Cardiac muscle cell (in vitro differentiated cells and primary cell): ENCODE measurements at regions not wholly inside any gene's neighbourhood (a gene's known extent, or its start where the extent isn't known, plus 50 kb on each side); places are given as distances from the start of the nearest gene placed in this dataset.

Experiments
- DNase-seq, 2 donors: peaks; one replicate each; pipeline versions ENCODE4 v3.0.0 to v3.0.0-alpha.2; 2010 to 2017; ENCODE audit warnings: low read depth in 1 of 2, low spot score in 1 of 2
- H3K27ac ChIP-seq: fragments of 200-600 bp; sonication (generic); 2 replicates; pipeline ENCODE4 v1.5.1; 2016
- H3K27me3 ChIP-seq: fragments of 200-600 bp; sonication (generic); 2 replicates; pipeline ENCODE4 v1.6.0; 2016; ENCODE audit warnings: control low read depth
- H3K36me3 ChIP-seq: fragments of 200-600 bp; sonication (generic); 2 replicates; pipeline ENCODE4 v1.5.1; 2016; ENCODE audit warnings: control low read depth
- H3K4me1 ChIP-seq: fragments of 200-600 bp; sonication (generic); 2 replicates; pipeline ENCODE4 v1.8.1; 2017; ENCODE audit warnings: low read depth, mild to moderate bottlenecking, mixed run types
- H3K4me3 ChIP-seq: fragments of 200-600 bp; sonication (generic); 2 replicates; pipeline ENCODE4 v1.5.1; 2016; ENCODE audit warnings: mild to moderate bottlenecking
- H3K9me3 ChIP-seq: fragments of 200-600 bp; sonication (generic); 2 replicates; pipeline ENCODE4 v1.5.1; 2017; ENCODE audit warnings: low read depth, mild to moderate bottlenecking, control low read depth
- CTCF ChIP-seq: IDR thresholded peaks from 2 replicates; pipeline ENCODE4 v1.5.1; 2012; ENCODE audit warnings: low read depth, mild to moderate bottlenecking, low read length

GRCh38 chr2:22055784-22056620 lies 932.2 kb downstream of the TDRD15 start:
- DNase-seq: no peak
- TF ChIP-seq CTCF: no peak
- no peaks in the 10 kb centered on the region for H3K9me3 ChIP-seq
- no peaks in the 10 kb centered on the region for H3K4me1 ChIP-seq
- no peaks in the 10 kb centered on the region for H3K36me3 ChIP-seq
- H3K4me3 ChIP-seq: no peak overlapping the region
- H3K27ac ChIP-seq: no peak overlapping the region
- H3K27me3 ChIP-seq: no peaks in the 10 kb centered on the region

- H3K27me3 ChIP-seq: no peaks in the 10 kb centered on the region
- no peak for TF ChIP-seq CTCF
- no peak overlapping the region for H3K4me3 ChIP-seq
- DNase-seq: no peak
- no peaks in the 10 kb centered on the region for H3K4me1 ChIP-seq
- no peak overlapping the region for H3K27ac ChIP-seq
- no peaks in the 10 kb centered on the region for H3K36me3 ChIP-seq
- H3K9me3 ChIP-seq: no peaks in the 10 kb centered on the region
These were observed 932.9 kb downstream of the TDRD15 start for GRCh38 chr2:22056621-22057132.

- H3K27me3 ChIP-seq: no peaks in the 10 kb centered on the region
- H3K4me3 ChIP-seq: no peak overlapping the region
- no peak for TF ChIP-seq CTCF
- no peaks in the 10 kb centered on the region for H3K36me3 ChIP-seq
- no peak for DNase-seq
- H3K9me3 ChIP-seq: no peaks in the 10 kb centered on the region
- H3K27ac ChIP-seq: no peak overlapping the region
- no peaks in the 10 kb centered on the region for H3K4me1 ChIP-seq
These were observed 938.9 kb downstream of the TDRD15 start for GRCh38 chr2:22062679-22063078.

- DNase-seq: no peak
- no peak overlapping the region for H3K4me3 ChIP-seq
- no peak overlapping the region for H3K27ac ChIP-seq
- H3K9me3 ChIP-seq: no peaks in the 10 kb centered on the region
- no peaks in the 10 kb centered on the region for H3K27me3 ChIP-seq
- H3K4me1 ChIP-seq: no peaks in the 10 kb centered on the region
- H3K36me3 ChIP-seq: no peaks in the 10 kb centered on the region
- no peak for TF ChIP-seq CTCF
These were observed 952.7 kb downstream of the TDRD15 start for GRCh38 chr2:22076454-22076853.

GRCh38 chr2:22078701-22079100 lies 954.9 kb downstream of the TDRD15 start:
- no peaks in the 10 kb centered on the region for H3K4me1 ChIP-seq
- TF ChIP-seq CTCF: no peak
- H3K36me3 ChIP-seq: no peaks in the 10 kb centered on the region
- no peak for DNase-seq
- H3K27ac ChIP-seq: no peak overlapping the region
- no peaks in the 10 kb centered on the region for H3K27me3 ChIP-seq
- H3K9me3 ChIP-seq: no peaks in the 10 kb centered on the region
- H3K4me3 ChIP-seq: no peak overlapping the region
